NOMO-1 treated with dmso at 0.1 percent for 144 hours (cell line): ENCODE measurements at regions not wholly inside any gene's neighbourhood (a gene's known extent, or its start where the extent isn't known, plus 50 kb on each side); places are given as distances from the start of the nearest gene placed in this dataset.
"Not testable (repeated sequence)": the region's sequence is repeated elsewhere in the genome, so short reads cannot be mapped to it uniquely, and the experiment has no call there.

ENCODE experiments used
- DNase-seq: peaks from one replicate; lab custom pipeline; 2025; ENCODE audit not compliant: unreplicated experiment; lab: John Stamatoyannopoulos, UW

GRCh38 chr20:26373066-26373465 is 676.4 kb upstream of the ZNF337 start:
- DNase-seq: not testable (repeated sequence)

- no peak for DNase-seq
Observed at GRCh38 chr20:26354511-26354910, 657.9 kb upstream of the ZNF337 start.

- DNase-seq: no peak
Observed at GRCh38 chr20:26347396-26347795, 650.7 kb upstream of the ZNF337 start.

- DNase-seq: not testable (repeated sequence)
Observed at GRCh38 chr20:26340460-26341065, 643.9 kb upstream of the ZNF337 start.

GRCh38 chr20:26324177-26324576 is 627.5 kb upstream of the ZNF337 start:
- no peak for DNase-seq

GRCh38 chr20:26315054-26315453 is 618.4 kb upstream of the ZNF337 start:
- no peak for DNase-seq

- not testable (repeated sequence) for DNase-seq
Observed at GRCh38 chr20:26309720-26310119, 613.1 kb upstream of the ZNF337 start.

GRCh38 chr20:26308961-26309360 is 612.3 kb upstream of the ZNF337 start:
- no peak for DNase-seq

GRCh38 chr20:26295006-26295405 is 598.4 kb upstream of the ZNF337 start:
- no peak for DNase-seq

- not testable (repeated sequence) for DNase-seq
Observed at GRCh38 chr20:26288379-26289061, 591.9 kb upstream of the ZNF337 start.

- DNase-seq: no peak
Observed at GRCh38 chr20:26279238-26279637, 582.6 kb upstream of the ZNF337 start.

GRCh38 chr20:26277339-26277738 is 580.7 kb upstream of the ZNF337 start:
- DNase-seq: no peak

GRCh38 chr20:26276554-26277210 is 580.0 kb upstream of the ZNF337 start:
- no peak for DNase-seq

GRCh38 chr20:26268762-26269161 is 572.1 kb upstream of the ZNF337 start:
- not testable (repeated sequence) for DNase-seq

GRCh38 chr20:26260925-26261324 is 564.3 kb upstream of the ZNF337 start:
- not testable (repeated sequence) for DNase-seq

GRCh38 chr20:26252311-26252975 is 555.8 kb upstream of the ZNF337 start:
- DNase-seq: not testable (repeated sequence)

- DNase-seq: not testable (repeated sequence)
Observed at GRCh38 chr20:26251376-26251775, 554.7 kb upstream of the ZNF337 start.

GRCh38 chr20:26250249-26251114 is 553.8 kb upstream of the ZNF337 start:
- not testable (repeated sequence) for DNase-seq

GRCh38 chr20:26243731-26244130 is 547.1 kb upstream of the ZNF337 start:
- DNase-seq: no peak

GRCh38 chr20:26220609-26221008 is 524.0 kb upstream of the ZNF337 start:
- DNase-seq: not testable (repeated sequence)

- not testable (repeated sequence) for DNase-seq
Observed at GRCh38 chr20:26219546-26219945, 522.9 kb upstream of the ZNF337 start.
